Mammary epithelial cell (primary cell): ENCODE measurements at regions not wholly inside any gene's neighbourhood (a gene's known extent, or its start where the extent isn't known, plus 50 kb on each side); places are given as distances from the start of the nearest gene placed in this dataset.

ENCODE experiments used
- EZH2 ChIP-seq: IDR thresholded peaks from 2 replicates; pipeline ENCODE4 v1.6.1; 2012; ENCODE audit warnings: low read length, inconsistent platforms, borderline replicate concordance
- TF ChIP-seq, protein P1 (sequence below), 2 donors: IDR thresholded peaks in 1 of 2; conservative IDR thresholded peaks in 1 of 2; 2 replicates each; pipeline ENCODE4 v1.5.1; 2011 to 2012; ENCODE audit warnings: inconsistent platforms in 2 of 2, low read length in 2 of 2, mild to moderate bottlenecking in 2 of 2, control low read depth in 1 of 2, low read depth in 1 of 2; ENCODE audit not compliant: insufficient read depth in 1 of 2; ENCODE audit errors: extremely low read depth in 1 of 2

DNA sequence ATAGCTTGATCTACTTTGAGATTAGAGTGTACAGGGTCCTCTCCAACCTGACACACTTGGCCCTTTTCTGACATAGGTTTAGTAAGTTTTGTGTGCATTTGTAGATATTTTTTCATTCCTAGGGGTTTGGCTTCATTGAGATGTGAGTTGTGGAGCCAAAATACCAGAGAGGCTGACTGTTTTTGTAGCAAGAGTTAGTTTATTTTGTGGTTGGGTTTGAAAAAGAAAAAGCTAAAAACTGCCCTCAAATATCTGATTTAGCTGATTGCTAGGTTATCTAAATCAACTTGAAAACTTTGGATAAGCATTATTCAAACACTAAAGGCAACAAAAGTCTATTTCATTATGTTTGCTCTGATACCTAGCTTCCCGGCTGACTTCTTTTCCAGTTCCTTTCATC is 164.7 kb upstream of the CENPW start:
- TF ChIP-seq, protein P1, sequence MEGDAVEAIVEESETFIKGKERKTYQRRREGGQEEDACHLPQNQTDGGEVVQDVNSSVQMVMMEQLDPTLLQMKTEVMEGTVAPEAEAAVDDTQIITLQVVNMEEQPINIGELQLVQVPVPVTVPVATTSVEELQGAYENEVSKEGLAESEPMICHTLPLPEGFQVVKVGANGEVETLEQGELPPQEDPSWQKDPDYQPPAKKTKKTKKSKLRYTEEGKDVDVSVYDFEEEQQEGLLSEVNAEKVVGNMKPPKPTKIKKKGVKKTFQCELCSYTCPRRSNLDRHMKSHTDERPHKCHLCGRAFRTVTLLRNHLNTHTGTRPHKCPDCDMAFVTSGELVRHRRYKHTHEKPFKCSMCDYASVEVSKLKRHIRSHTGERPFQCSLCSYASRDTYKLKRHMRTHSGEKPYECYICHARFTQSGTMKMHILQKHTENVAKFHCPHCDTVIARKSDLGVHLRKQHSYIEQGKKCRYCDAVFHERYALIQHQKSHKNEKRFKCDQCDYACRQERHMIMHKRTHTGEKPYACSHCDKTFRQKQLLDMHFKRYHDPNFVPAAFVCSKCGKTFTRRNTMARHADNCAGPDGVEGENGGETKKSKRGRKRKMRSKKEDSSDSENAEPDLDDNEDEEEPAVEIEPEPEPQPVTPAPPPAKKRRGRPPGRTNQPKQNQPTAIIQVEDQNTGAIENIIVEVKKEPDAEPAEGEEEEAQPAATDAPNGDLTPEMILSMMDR (conservative IDR thresholded peaks at IDR 0.05 in 1 of 2, IDR thresholded peaks at IDR 0.05 in 1 of 2; ENCODE audit: extremely low read depth in 1 of 2, insufficient read depth in 1 of 2, low read depth in 1 of 2, low read length in 2 of 2), result no peak
- TF ChIP-seq EZH2, result no peak
